Subcutaneous abdominal adipose tissue (tissue), 5 donors: ENCODE measurements at regions not wholly inside any gene's neighbourhood (a gene's known extent, or its start where the extent isn't known, plus 50 kb on each side); places are given as distances from the start of the nearest gene placed in this dataset.

Source experiments
- H3K27ac ChIP-seq: one replicate; pipeline ENCODE4 v1.7.0; 2013; ENCODE audit warnings: low read depth, mild to moderate bottlenecking, inconsistent platforms, low read length, moderate library complexity
- H3K27me3 ChIP-seq, 5 donors: one replicate each; pipeline ENCODE4 v1.7.0; 2013; ENCODE audit warnings: low read length in 5 of 5, inconsistent platforms in 1 of 5; ENCODE audit not compliant: control insufficient read depth in 5 of 5, insufficient read depth in 4 of 5
- H3K36me3 ChIP-seq, 5 donors: one replicate each; pipeline ENCODE4 v1.7.0; 2013; ENCODE audit warnings: low read length in 5 of 5; ENCODE audit not compliant: control insufficient read depth in 5 of 5, insufficient read depth in 5 of 5
- H3K4me1 ChIP-seq, 5 donors: one replicate each; pipeline ENCODE4 v1.7.0; 2013; ENCODE audit warnings: low read length in 5 of 5, mild to moderate bottlenecking in 3 of 5, moderate library complexity in 1 of 5; ENCODE audit not compliant: control insufficient read depth in 5 of 5, insufficient read depth in 5 of 5
- H3K4me3 ChIP-seq, 5 donors: one replicate each; pipeline ENCODE4 v1.7.0; 2013; ENCODE audit warnings: low read length in 5 of 5, low read depth in 1 of 5
- H3K9ac ChIP-seq, 5 donors: one replicate each; pipeline ENCODE4 v1.7.0; 2013; ENCODE audit warnings: low read length in 5 of 5, mild to moderate bottlenecking in 4 of 5, moderate library complexity in 3 of 5
- H3K9me3 ChIP-seq, 5 donors: one replicate each; pipeline ENCODE4 v1.7.0; 2013; ENCODE audit warnings: low read length in 5 of 5; ENCODE audit not compliant: control insufficient read depth in 5 of 5
- donor health status: healthy.
- donor health status: healthy.
- donor health status: healthy.
- donor health status: healthy.
- donor health status: healthy.

- H3K9me3 ChIP-seq = no peaks in the 10 kb centered on the region
- no peak overlapping the region for H3K4me3 ChIP-seq
- peaks cover 39 to 51% (median 43%) of the 10 kb centered on the region in 5 donors for H3K27me3 ChIP-seq
- H3K36me3 ChIP-seq = no peaks in the 10 kb centered on the region
- H3K27ac ChIP-seq = no peak overlapping the region
- no peak overlapping the region for H3K9ac ChIP-seq
- no peaks in the 10 kb centered on the region for H3K4me1 ChIP-seq
Observed at GRCh38 chr17:79440251-79440650, 170.6 kb downstream of the RBFOX3 start.

GRCh38 chr17:79439493-79439892 lies 171.4 kb downstream of the RBFOX3 start:
- H3K36me3 ChIP-seq = no peaks in the 10 kb centered on the region
- no peaks in the 10 kb centered on the region for H3K9me3 ChIP-seq
- H3K27ac ChIP-seq = no peak overlapping the region
- no peak overlapping the region for H3K9ac ChIP-seq
- H3K27me3 ChIP-seq = peaks cover 36 to 54% (median 46%) of the 10 kb centered on the region in 5 donors
- H3K4me3 ChIP-seq = no peak overlapping the region
- no peaks in the 10 kb centered on the region for H3K4me1 ChIP-seq

- Histone ChIP-seq H3K27ac (no peak overlapping the region), H3K4me1 (no peaks in the 10 kb centered on the region), H3K9ac (no peak overlapping the region), H3K4me3 (no peak overlapping the region), H3K36me3 (no peaks in the 10 kb centered on the region), H3K9me3 (peaks cover 0 to 6% (median 5%) of the 10 kb centered on the region in 5 donors), H3K27me3 (peaks cover 29 to 57% (median 50%) of the 10 kb centered on the region in 5 donors)
Observed at GRCh38 chr17:79438546-79439334, 172.1 kb downstream of the RBFOX3 start.

- H3K27ac ChIP-seq = no peak overlapping the region
- H3K4me1 ChIP-seq = no peaks in the 10 kb centered on the region
- H3K9me3 ChIP-seq = peaks cover 0 to 7% (median 5%) of the 10 kb centered on the region in 5 donors
- no peak overlapping the region for H3K9ac ChIP-seq
- no peak overlapping the region for H3K4me3 ChIP-seq
- no peaks in the 10 kb centered on the region for H3K36me3 ChIP-seq
- peaks cover 27 to 61% (median 52%) of the 10 kb centered on the region in 5 donors for H3K27me3 ChIP-seq
Observed at GRCh38 chr17:79438058-79438457, 172.8 kb downstream of the RBFOX3 start.

- Histone ChIP-seq H3K27me3 (peaks cover 27 to 64% (median 51%) of the 10 kb centered on the region in 5 donors), H3K9me3 (peaks cover 0 to 7% (median 5%) of the 10 kb centered on the region in 5 donors), H3K4me3 (no peak overlapping the region), H3K9ac (no peak overlapping the region), H3K4me1 (no peaks in the 10 kb centered on the region), H3K36me3 (no peaks in the 10 kb centered on the region), H3K27ac (no peak overlapping the region)
Observed at GRCh38 chr17:79437081-79437480, 173.8 kb downstream of the RBFOX3 start.

GRCh38 chr17:79435962-79436361 lies 174.9 kb downstream of the RBFOX3 start:
- Histone ChIP-seq H3K36me3 (no peaks in the 10 kb centered on the region), H3K27me3 (peaks cover 22 to 61% (median 50%) of the 10 kb centered on the region in 5 donors), H3K9ac (no peak overlapping the region), H3K27ac (no peak overlapping the region), H3K9me3 (peaks cover 0 to 7% (median 5%) of the 10 kb centered on the region in 5 donors), H3K4me1 (no peaks in the 10 kb centered on the region), H3K4me3 (no peak overlapping the region)

GRCh38 chr17:79435296-79435695 lies 175.6 kb downstream of the RBFOX3 start:
- Histone ChIP-seq H3K4me1 (no peaks in the 10 kb centered on the region), H3K27me3 (peaks cover 19 to 58% (median 43%) of the 10 kb centered on the region in 5 donors), H3K9me3 (peaks cover 0 to 7% (median 5%) of the 10 kb centered on the region in 5 donors), H3K9ac (no peak overlapping the region), H3K27ac (no peak overlapping the region), H3K4me3 (no peak overlapping the region), H3K36me3 (no peaks in the 10 kb centered on the region)

- Histone ChIP-seq H3K27ac (no peak overlapping the region), H3K27me3 (peaks cover 19 to 53% (median 35%) of the 10 kb centered on the region in 5 donors), H3K36me3 (no peaks in the 10 kb centered on the region), H3K4me1 (no peaks in the 10 kb centered on the region), H3K4me3 (no peak overlapping the region), H3K9me3 (peaks cover 0 to 7% (median 5%) of the 10 kb centered on the region in 5 donors), H3K9ac (no peak overlapping the region)
Observed at GRCh38 chr17:79434215-79434614, 176.6 kb downstream of the RBFOX3 start.

- Histone ChIP-seq H3K27me3 (peaks cover 16 to 48% (median 38%) of the 10 kb centered on the region in 5 donors), H3K4me1 (no peaks in the 10 kb centered on the region), H3K27ac (no peak overlapping the region), H3K9me3 (peaks cover 0 to 7% (median 5%) of the 10 kb centered on the region in 5 donors), H3K9ac (no peak overlapping the region), H3K4me3 (no peak overlapping the region), H3K36me3 (no peaks in the 10 kb centered on the region)
Observed at GRCh38 chr17:79433379-79433778, 177.5 kb downstream of the RBFOX3 start.

- Histone ChIP-seq H3K27me3 (peaks cover 5 to 45% (median 30%) of the 10 kb centered on the region in 5 donors), H3K27ac (no peak overlapping the region), H3K4me3 (no peak overlapping the region), H3K9me3 (peaks cover 0 to 7% (median 5%) of the 10 kb centered on the region in 5 donors), H3K9ac (no peak overlapping the region), H3K36me3 (no peaks in the 10 kb centered on the region), H3K4me1 (no peaks in the 10 kb centered on the region)
Observed at GRCh38 chr17:79431175-79431574, 179.7 kb downstream of the RBFOX3 start.
